ENCODE measurements at regions not wholly inside any gene's neighbourhood (a gene's known extent, or its start where the extent isn't known, plus 50 kb on each side); places are given as distances from the start of the nearest gene placed in this dataset.

DNA sequence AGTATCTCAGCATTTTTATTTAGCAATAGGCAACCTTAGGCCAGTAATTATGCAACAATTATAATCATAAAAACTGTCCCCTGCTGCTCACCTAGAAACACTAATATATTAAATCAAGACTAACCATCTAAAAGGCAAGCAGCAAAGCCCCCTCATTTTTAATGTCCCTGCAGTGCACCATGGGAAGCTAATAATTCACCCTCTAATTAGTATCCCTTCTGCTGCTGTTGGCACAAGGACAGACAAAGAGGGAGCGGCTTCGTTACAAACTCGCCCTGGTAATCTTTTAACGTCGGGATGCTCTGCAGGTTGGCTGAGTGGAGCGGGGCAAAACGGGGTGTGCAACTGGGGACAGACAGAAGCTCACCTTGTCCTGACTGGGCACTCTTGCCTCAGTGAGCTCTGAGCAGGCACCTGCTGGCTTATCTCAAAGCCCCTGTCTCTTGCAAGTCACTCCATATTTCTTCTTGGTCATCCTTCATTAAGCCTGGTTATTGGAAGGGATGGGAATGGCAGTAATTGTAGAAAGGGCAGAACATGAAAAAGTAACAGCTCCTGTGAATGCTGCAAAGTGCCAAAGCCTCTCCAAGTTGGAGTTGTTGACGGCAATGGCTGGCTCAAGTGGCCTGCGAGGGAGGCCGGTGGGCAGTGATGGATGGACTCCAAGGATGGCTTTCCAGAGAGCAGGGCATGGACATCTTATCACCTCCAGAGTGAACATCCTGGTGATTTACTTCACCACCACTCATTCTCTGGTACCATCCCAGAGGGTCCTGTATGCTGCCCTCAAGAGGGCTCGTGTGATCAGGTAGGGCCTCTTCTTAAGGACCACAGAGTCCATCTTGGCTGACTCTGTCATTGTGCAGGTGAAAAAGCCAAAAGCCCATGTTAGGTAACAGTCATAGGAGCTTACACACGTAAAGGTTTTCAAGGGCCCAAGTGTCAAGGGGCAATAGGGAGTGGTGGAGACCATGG lies 219.6 kb upstream of the N4BP1 start:
- TF ChIP-seq, protein P1, sequence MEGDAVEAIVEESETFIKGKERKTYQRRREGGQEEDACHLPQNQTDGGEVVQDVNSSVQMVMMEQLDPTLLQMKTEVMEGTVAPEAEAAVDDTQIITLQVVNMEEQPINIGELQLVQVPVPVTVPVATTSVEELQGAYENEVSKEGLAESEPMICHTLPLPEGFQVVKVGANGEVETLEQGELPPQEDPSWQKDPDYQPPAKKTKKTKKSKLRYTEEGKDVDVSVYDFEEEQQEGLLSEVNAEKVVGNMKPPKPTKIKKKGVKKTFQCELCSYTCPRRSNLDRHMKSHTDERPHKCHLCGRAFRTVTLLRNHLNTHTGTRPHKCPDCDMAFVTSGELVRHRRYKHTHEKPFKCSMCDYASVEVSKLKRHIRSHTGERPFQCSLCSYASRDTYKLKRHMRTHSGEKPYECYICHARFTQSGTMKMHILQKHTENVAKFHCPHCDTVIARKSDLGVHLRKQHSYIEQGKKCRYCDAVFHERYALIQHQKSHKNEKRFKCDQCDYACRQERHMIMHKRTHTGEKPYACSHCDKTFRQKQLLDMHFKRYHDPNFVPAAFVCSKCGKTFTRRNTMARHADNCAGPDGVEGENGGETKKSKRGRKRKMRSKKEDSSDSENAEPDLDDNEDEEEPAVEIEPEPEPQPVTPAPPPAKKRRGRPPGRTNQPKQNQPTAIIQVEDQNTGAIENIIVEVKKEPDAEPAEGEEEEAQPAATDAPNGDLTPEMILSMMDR (IDR thresholded peaks at IDR 0.05), result no peak
- TF ChIP-seq POLR2A (IDR thresholded peaks at IDR 0.05), result no peak

Data from suprapubic skin (tissue), 3 donors.